GM21515 (cell line): ENCODE measurements at regions not wholly inside any gene's neighbourhood (a gene's known extent, or its start where the extent isn't known, plus 50 kb on each side); places are given as distances from the start of the nearest gene placed in this dataset.
"Not testable (repeated sequence)": the region's sequence is repeated elsewhere in the genome, so short reads cannot be mapped to it uniquely, and the experiment has no call there.

Source experiments
- ATAC-seq: cut with Tn5 transposase; IDR thresholded peaks from one replicate; pipeline ENCODE4 v1.9.1; 2021; ENCODE audit not compliant: unreplicated experiment

GRCh38 chr10:80697926-80698325 lies 160.2 kb downstream of the SH2D4B start:
- ATAC-seq = no peak

GRCh38 chr10:80699602-80700039 lies 161.9 kb downstream of the SH2D4B start:
- ATAC-seq = peak; percentile 89

GRCh38 chr10:80700252-80700651 lies 162.6 kb downstream of the SH2D4B start:
- ATAC-seq = no peak

GRCh38 chr10:80700760-80701444 lies 163.2 kb downstream of the SH2D4B start:
- no peak for ATAC-seq

- ATAC-seq = no peak
These were observed 164.0 kb downstream of the SH2D4B start for GRCh38 chr10:80701706-80702105.

- no peak for ATAC-seq
These were observed 164.4 kb downstream of the SH2D4B start for GRCh38 chr10:80702143-80702542.

- ATAC-seq = no peak
These were observed 168.2 kb downstream of the SH2D4B start for GRCh38 chr10:80705899-80706298.

GRCh38 chr10:80708185-80708584 lies 170.5 kb downstream of the SH2D4B start:
- no peak for ATAC-seq

GRCh38 chr10:80708808-80709207 lies 171.1 kb downstream of the SH2D4B start:
- ATAC-seq = no peak

GRCh38 chr10:80709866-80710265 lies 172.2 kb downstream of the SH2D4B start:
- no peak for ATAC-seq

- no peak for ATAC-seq
These were observed 175.8 kb downstream of the SH2D4B start for GRCh38 chr10:80713398-80713928.

- ATAC-seq = no peak
These were observed 176.9 kb downstream of the SH2D4B start for GRCh38 chr10:80714566-80714965.

GRCh38 chr10:80718024-80718423 lies 180.3 kb downstream of the SH2D4B start:
- no peak for ATAC-seq

GRCh38 chr10:80719935-80720334 lies 182.2 kb downstream of the SH2D4B start:
- no peak for ATAC-seq

GRCh38 chr10:80720549-80720948 lies 182.8 kb downstream of the SH2D4B start:
- no peak for ATAC-seq

- ATAC-seq = not testable (repeated sequence)
These were observed 190.7 kb downstream of the SH2D4B start for GRCh38 chr10:80728354-80728753.

GRCh38 chr10:80729896-80730295 lies 192.2 kb downstream of the SH2D4B start:
- ATAC-seq = no peak

GRCh38 chr10:80730522-80730921 lies 192.8 kb downstream of the SH2D4B start:
- ATAC-seq = no peak

GRCh38 chr10:80734589-80734988 lies 196.9 kb downstream of the SH2D4B start:
- ATAC-seq = no peak

GRCh38 chr10:80737209-80737608 lies 199.5 kb downstream of the SH2D4B start:
- no peak for ATAC-seq

- no peak for ATAC-seq
These were observed 201.6 kb downstream of the SH2D4B start for GRCh38 chr10:80739328-80739727.

- no peak for ATAC-seq
These were observed 202.4 kb downstream of the SH2D4B start for GRCh38 chr10:80739963-80740715.
